BLaER1 (cell line): ENCODE measurements at regions not wholly inside any gene's neighbourhood (a gene's known extent, or its start where the extent isn't known, plus 50 kb on each side); places are given as distances from the start of the nearest gene placed in this dataset.
"Not testable (repeated sequence)": the region's sequence is repeated elsewhere in the genome, so short reads cannot be mapped to it uniquely, and the experiment has no call there.

Experiments
- H3K27ac ChIP-seq: shearing (Covaris generic); formaldehyde crosslinking; 2 replicates; pipeline ENCODE4 v1.8.1; 2022
- H3K27me3 ChIP-seq: shearing (Covaris generic); formaldehyde crosslinking; 2 replicates; pipeline ENCODE4 v1.8.1; 2022
- H3K36me3 ChIP-seq: shearing (Covaris generic); formaldehyde crosslinking; 2 replicates; pipeline ENCODE4 v1.8.1; 2022
- H3K4me1 ChIP-seq: shearing (Covaris generic); formaldehyde crosslinking; 2 replicates; pipeline ENCODE4 v1.8.1; 2022
- H3K4me2 ChIP-seq: shearing (Covaris generic); formaldehyde crosslinking; 2 replicates; pipeline ENCODE4 v1.8.1; 2022
- H3K4me3 ChIP-seq: shearing (Covaris generic); formaldehyde crosslinking; 2 replicates; pipeline ENCODE4 v1.8.1; 2022
- H3K9ac ChIP-seq: shearing (Covaris generic); formaldehyde crosslinking; 2 replicates; pipeline ENCODE4 v1.8.1; 2022
- H3K9me3 ChIP-seq: shearing (Covaris generic); formaldehyde crosslinking; 2 replicates; pipeline ENCODE4 v1.8.1; 2022
- H4K20me1 ChIP-seq: shearing (Covaris generic); formaldehyde crosslinking; 2 replicates; pipeline ENCODE4 v1.8.1; 2022

DNA sequence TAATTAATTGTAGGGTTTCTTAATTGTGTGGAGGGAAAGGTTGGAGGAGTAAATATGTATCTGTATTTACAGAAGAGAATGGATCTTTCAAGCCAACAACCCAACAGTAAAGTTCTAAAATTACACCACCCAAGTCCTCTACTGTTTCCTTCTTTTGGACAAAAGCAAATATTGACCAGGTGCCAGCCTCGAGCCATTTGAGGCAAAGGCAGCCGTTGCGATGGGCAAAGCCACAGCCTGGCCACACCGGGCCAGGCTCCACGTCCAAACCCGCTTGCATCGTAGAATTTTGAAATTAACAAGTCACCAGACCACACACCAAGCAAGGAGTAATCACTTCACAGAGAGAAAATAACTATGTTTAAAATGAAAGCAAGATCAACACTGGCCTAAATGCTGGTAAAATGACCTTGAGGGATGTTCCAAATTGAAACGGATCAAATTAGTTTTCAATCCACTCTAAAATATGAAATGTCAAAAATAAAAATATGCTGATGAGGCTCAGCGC, 331.0 kb downstream of the BCL2L11 start:
- H3K27me3 ChIP-seq, H3K27ac ChIP-seq, H3K9me3 ChIP-seq, H3K4me2 ChIP-seq, H3K9ac ChIP-seq, H4K20me1 ChIP-seq, H3K36me3 ChIP-seq, H3K4me3 ChIP-seq, H3K4me1 ChIP-seq: not testable (repeated sequence)

DNA sequence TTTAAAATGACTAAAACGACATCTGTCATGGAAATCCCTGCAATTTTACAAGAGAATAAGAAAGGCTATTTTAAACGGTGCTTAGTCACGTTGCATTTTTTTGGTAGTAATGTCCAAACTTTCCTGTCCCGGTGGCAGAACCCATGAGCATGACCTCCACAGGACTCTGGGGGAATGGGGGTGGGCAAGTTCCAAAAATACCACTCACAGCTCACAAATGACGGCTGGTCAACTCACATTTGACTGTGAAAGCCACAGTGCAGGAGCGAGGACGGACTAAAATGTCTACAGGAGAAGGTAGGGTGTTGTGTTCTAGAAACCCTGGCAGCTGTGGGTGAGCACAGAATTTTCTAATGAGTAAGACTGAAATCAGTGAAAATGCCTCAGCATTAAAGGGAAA, 331.5 kb downstream of the BCL2L11 start:
- not testable (repeated sequence) for H3K36me3 ChIP-seq, H4K20me1 ChIP-seq, H3K4me2 ChIP-seq, H3K4me3 ChIP-seq, H3K9ac ChIP-seq, H3K27me3 ChIP-seq, H3K4me1 ChIP-seq, H3K27ac ChIP-seq, H3K9me3 ChIP-seq

DNA sequence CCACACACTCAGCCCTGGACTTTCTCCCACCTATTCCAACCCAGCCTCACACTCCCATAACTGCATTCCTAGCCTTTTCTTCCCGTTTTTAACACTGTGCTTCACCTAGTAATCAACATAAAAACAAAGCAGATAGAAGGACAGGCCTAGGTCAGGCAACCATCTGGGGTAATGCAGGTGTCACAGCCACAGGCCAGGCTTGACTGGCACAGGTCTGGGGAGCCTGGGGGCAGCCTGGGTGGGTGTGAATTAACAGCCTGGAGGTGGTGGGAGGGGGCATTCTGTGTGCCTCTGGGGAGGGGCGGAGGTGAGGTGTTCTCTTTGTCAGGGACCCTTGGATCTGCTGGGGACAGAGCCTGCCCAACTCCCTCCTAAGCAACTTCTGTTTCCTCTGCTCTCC, 332.6 kb downstream of the BCL2L11 start:
- H3K4me1 ChIP-seq, H4K20me1 ChIP-seq, H3K4me2 ChIP-seq, H3K36me3 ChIP-seq, H3K9ac ChIP-seq, H3K9me3 ChIP-seq, H3K27ac ChIP-seq, H3K27me3 ChIP-seq, H3K4me3 ChIP-seq: not testable (repeated sequence)

DNA sequence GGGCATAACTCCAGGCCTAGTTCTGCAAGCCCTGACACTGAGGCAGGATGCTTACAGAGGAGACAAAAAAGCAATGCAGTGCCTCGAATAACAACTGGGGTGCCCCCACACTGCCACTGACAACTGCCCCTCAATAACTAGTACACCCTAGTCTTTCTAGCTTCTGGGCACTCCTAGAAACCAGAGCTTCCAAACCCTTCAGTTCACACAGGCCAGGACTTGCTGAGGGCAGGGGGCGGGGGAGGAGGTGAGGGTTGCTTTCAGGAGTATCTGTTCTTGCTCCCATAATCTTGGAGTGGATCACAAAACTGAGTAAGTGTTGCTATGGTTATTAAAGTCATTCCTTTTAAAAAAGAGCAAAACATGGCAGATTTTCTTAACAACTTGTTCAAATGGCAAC, 333.1 kb downstream of the BCL2L11 start:
- H3K27ac ChIP-seq, H3K4me3 ChIP-seq, H4K20me1 ChIP-seq, H3K4me1 ChIP-seq, H3K9me3 ChIP-seq, H3K27me3 ChIP-seq, H3K4me2 ChIP-seq, H3K36me3 ChIP-seq, H3K9ac ChIP-seq: not testable (repeated sequence)

DNA sequence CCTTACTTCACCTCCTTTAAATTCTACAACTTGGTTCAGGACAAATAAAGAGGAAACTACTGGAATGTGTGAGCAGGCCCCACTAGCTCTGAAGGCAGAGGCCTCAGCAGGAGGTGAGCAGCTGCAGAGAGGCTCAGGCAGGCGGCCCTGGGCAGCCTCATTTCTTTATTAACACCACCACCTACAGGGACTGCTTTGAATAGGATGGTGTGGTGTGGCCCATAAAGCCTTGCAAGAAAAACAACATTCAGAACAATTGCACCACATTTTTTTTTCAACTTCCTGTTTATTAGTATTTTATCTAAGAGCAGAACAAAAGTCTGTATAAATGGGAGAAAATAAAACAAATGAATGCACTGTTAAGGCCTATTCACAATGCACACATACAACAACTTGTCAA, 333.7 kb downstream of the BCL2L11 start:
- H3K36me3 ChIP-seq, H3K9me3 ChIP-seq, H4K20me1 ChIP-seq, H3K27me3 ChIP-seq, H3K27ac ChIP-seq, H3K4me2 ChIP-seq, H3K4me1 ChIP-seq, H3K4me3 ChIP-seq, H3K9ac ChIP-seq: not testable (repeated sequence)

- H3K4me2 ChIP-seq, H3K27ac ChIP-seq, H4K20me1 ChIP-seq, H3K27me3 ChIP-seq, H3K9me3 ChIP-seq, H3K4me3 ChIP-seq, H3K9ac ChIP-seq, H3K36me3 ChIP-seq, H3K4me1 ChIP-seq: not testable (repeated sequence)
These were observed 334.6 kb downstream of the BCL2L11 start for GRCh38 chr2:111455016-111456015.

DNA sequence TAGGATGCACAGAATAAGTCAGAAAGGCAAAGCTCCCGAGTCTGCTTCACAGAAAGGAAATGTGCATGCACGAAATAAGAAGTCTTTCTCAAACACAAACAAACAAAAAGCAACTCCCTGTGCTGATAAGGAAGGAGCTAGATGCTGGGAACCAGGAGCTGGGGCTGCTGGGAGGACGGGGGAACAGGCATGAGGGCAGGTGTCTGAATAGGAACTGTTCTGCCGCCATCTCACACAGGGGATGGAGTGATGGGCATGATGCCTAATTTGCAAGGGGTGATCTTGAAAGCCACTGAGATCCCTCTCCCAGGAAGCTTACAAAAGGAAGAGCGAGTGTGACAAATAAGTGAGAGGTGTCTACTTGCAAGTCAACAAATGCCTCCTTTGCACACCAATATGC, 336.5 kb downstream of the BCL2L11 start:
- not testable (repeated sequence) for H3K9ac ChIP-seq, H3K27ac ChIP-seq, H3K4me3 ChIP-seq, H3K36me3 ChIP-seq, H4K20me1 ChIP-seq, H3K27me3 ChIP-seq, H3K4me2 ChIP-seq, H3K4me1 ChIP-seq, H3K9me3 ChIP-seq

DNA sequence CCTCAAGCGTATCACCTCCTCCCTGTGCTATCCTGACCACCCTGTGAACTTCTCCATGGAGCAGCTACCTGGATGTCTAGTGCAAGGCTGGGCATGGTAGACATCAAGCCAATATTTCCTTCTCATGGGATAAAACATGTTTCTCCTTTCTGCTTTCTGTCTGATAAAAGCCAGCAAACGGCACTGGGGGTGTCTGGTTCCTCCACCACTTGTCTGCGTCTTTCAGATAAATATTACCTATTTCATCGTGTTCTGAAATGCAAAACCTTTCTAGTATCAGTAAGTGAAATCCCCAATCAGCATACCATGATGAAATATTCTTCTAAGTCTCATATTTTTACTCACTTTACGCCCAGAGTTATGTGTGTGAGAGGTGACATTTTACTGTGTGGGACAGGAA, 340.2 kb downstream of the BCL2L11 start:
- not testable (repeated sequence) for H3K27ac ChIP-seq, H4K20me1 ChIP-seq, H3K4me1 ChIP-seq, H3K9ac ChIP-seq, H3K36me3 ChIP-seq, H3K4me3 ChIP-seq, H3K9me3 ChIP-seq, H3K4me2 ChIP-seq, H3K27me3 ChIP-seq

DNA sequence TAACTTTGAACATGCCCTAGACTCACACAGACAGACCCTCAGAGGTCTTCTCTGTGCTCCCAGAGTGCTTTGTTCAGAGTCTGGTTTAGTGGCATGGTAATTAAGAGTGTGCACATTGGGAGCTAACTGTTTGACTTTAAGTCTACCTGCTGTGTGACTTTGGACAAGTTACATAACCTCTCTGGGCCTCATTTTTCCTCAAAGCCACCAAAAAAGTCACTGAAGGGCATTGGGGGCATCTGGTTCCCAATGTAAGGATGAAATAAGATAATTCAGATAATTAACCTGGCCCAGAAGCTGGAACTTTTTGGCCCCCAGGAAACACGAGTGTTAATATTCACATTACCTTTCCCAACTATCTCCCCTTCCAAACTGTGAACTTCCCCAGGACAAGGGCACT, 341.1 kb downstream of the BCL2L11 start:
- H3K27me3 ChIP-seq, H4K20me1 ChIP-seq, H3K4me1 ChIP-seq, H3K4me2 ChIP-seq, H3K9ac ChIP-seq, H3K36me3 ChIP-seq, H3K9me3 ChIP-seq, H3K4me3 ChIP-seq, H3K27ac ChIP-seq: not testable (repeated sequence)

- H3K4me1 ChIP-seq, result not testable (repeated sequence)
These were observed 341.9 kb downstream of the BCL2L11 start for GRCh38 chr2:111462572-111462971.

DNA sequence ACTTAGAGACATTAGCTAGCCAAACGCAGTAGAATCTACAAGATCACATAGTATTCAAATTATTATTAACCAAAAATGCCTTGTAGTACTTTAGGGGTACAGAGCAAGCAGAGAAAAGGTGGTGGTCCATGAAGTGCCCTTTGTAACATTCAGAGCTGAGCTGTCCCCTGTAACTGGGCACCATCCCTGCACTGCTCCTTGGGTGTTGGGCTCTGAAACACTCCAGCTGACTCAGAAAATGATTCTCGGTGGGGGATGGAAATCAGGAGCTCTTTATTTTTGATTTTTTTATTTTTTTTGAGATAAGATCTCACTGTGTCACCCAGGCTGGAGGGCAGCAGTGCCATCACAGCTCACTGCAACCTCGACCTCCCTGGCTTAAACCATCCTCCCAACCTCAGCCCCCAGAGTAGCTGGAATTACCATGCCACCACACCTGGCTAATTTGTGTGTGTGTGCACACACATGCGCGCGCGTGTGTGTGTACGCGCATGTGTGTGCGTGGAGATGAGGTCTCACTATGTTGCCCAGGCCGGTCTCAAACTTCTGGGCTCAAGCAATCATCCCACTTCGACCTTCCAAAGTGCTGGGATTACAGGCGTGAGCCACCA, 342.6 kb downstream of the BCL2L11 start:
- H4K20me1 ChIP-seq, H3K9me3 ChIP-seq, H3K9ac ChIP-seq, H3K27ac ChIP-seq, H3K36me3 ChIP-seq, H3K27me3 ChIP-seq, H3K4me3 ChIP-seq, H3K4me1 ChIP-seq: not testable (repeated sequence)
- H3K4me2 ChIP-seq, result peak overlapping the region; percentile 44; the same call in 1 of the 2 replicates

More at GRCh38 chr2:111462572-111462971, 341.9 kb downstream of the BCL2L11 start:
- H3K9ac ChIP-seq, H3K36me3 ChIP-seq, H3K27me3 ChIP-seq, H3K4me3 ChIP-seq, H3K9me3 ChIP-seq, H3K4me2 ChIP-seq, H3K27ac ChIP-seq, H4K20me1 ChIP-seq: not testable (repeated sequence)

DNA sequence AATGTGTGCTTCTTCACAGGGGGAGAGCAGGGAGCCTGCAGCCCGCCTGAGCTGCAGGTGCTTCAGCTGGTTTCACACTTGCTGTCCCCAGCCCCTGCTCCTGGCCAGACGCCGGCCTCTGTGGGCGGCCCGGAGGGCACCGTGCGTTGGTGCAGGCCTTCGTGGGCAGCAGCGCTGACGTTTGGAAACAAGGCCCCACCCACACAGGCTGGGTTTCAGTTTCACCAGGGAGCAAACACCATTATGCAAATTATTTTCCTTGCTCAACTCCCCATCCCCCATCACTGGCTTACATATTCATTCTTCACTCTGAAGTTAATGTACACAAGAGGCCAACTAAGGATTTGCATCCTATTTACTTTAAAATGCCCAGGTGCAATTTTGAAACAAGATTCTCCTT, 343.2 kb downstream of the BCL2L11 start:
- not testable (repeated sequence) for H3K36me3 ChIP-seq, H3K4me3 ChIP-seq, H3K4me1 ChIP-seq, H3K27ac ChIP-seq, H4K20me1 ChIP-seq, H3K9me3 ChIP-seq, H3K27me3 ChIP-seq, H3K9ac ChIP-seq
- H3K4me2 ChIP-seq, result 0 out of 2 replicates have a peak overlapping the region, but pooled peaks have one; percentile 44

GRCh38 chr2:111464367-111464766, 343.7 kb downstream of the BCL2L11 start:
- H3K9me3 ChIP-seq, H3K4me3 ChIP-seq, H3K27me3 ChIP-seq, H3K4me2 ChIP-seq, H3K36me3 ChIP-seq, H3K27ac ChIP-seq, H4K20me1 ChIP-seq, H3K4me1 ChIP-seq, H3K9ac ChIP-seq: not testable (repeated sequence)

DNA sequence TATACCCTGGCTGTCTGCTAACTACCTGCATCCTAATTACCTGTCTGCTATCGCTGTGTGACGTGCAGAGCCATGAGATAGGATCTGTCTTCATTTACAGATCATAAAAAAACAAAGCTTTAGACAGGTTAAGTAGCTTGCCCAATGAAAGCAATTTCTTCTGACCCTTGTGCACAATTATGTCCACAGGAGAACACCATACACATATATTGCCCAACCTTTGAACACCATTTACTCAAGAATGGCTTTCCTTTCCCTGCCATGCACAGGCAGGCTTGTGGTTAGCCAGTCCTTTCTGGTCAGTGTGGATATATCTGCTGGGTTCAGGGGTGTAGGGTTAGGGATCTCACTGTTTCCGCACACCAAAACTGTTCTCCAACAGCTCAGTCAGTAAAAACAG, 344.8 kb downstream of the BCL2L11 start:
- H3K4me2 ChIP-seq, H3K9ac ChIP-seq, H3K27me3 ChIP-seq, H3K4me3 ChIP-seq, H3K27ac ChIP-seq, H4K20me1 ChIP-seq, H3K4me1 ChIP-seq, H3K36me3 ChIP-seq, H3K9me3 ChIP-seq: not testable (repeated sequence)

- not testable (repeated sequence) for H3K9ac ChIP-seq, H3K27me3 ChIP-seq, H3K4me3 ChIP-seq, H3K9me3 ChIP-seq, H3K27ac ChIP-seq, H4K20me1 ChIP-seq, H3K36me3 ChIP-seq, H3K4me2 ChIP-seq, H3K4me1 ChIP-seq
These were observed 346.0 kb downstream of the BCL2L11 start for GRCh38 chr2:111466744-111467143.
